Lower lobe of right lung (tissue), 2 donors: ENCODE measurements at regions not wholly inside any gene's neighbourhood (a gene's known extent, or its start where the extent isn't known, plus 50 kb on each side); places are given as distances from the start of the nearest gene placed in this dataset.

Experiments used
- ATAC-seq, 2 donors: fragments of 200-7000 bp; cut with Tn5 transposase; one replicate each; pipeline ENCODE4 v1.9.1; 2020 to 2022; ENCODE audit warnings: mild to moderate bottlenecking in 2 of 2, moderate library complexity in 2 of 2
- DNase-seq: peaks from one replicate; pipeline ENCODE4 v3.0.0-alpha.2; 2020
- H3K27ac ChIP-seq: fragments of 200-600 bp; one replicate; pipeline ENCODE4 v1.8.0; 2022
- H3K27me3 ChIP-seq: fragments of 200-600 bp; one replicate; pipeline ENCODE4 v1.8.0; 2022; ENCODE audit warnings: low read depth
- H3K36me3 ChIP-seq: fragments of 200-600 bp; one replicate; pipeline ENCODE4 v1.8.0; 2022; ENCODE audit warnings: mild to moderate bottlenecking
- H3K4me1 ChIP-seq: fragments of 200-600 bp; one replicate; pipeline ENCODE4 v1.8.0; 2022
- H3K4me3 ChIP-seq: fragments of 200-600 bp; one replicate; pipeline ENCODE4 v1.8.0; 2022; ENCODE audit warnings: mild to moderate bottlenecking
- H3K9me3 ChIP-seq: fragments of 200-600 bp; one replicate; pipeline ENCODE4 v1.8.0; 2022
- intact Hi-C: fragments of 100-400 bp; cut with DNase I; formaldehyde crosslinking; loops from one replicate; pipeline ENCODE4 v1.11.0; 2022
- TF ChIP-seq, protein P1 (sequence below): fragments of 200-600 bp; IDR thresholded peaks from one replicate; pipeline ENCODE4 v1.8.0; 2022; ENCODE audit warnings: antibody characterized with exemption, mild to moderate bottlenecking
- donor health status: DM: no; HTN: yes; CAD: no; lungs with severe emphysema.

DNA sequence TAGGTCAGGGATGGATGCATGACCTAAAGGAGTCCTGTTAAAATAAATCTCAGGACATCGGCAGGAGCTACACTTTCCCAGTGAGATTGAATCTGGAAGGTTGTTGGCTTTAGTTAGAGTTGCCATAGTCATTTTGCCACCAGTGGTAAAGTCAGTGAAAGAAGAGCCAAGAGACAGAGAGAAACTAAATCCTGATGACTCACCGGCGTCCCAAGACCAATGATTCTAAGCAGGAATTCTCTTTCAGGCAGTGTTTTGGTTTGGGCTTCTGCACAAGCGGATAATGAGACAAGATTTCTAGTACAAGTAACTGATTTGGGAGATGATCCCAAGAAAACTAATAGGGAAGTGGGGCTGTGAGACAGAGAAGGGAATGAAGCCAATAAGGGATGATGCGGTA is 88.8 kb upstream of the ETS2 start:
- ATAC-seq (no peak), DNase-seq (no peak)
- intact Hi-C loops = no loop called here
- TF ChIP-seq, protein P1, sequence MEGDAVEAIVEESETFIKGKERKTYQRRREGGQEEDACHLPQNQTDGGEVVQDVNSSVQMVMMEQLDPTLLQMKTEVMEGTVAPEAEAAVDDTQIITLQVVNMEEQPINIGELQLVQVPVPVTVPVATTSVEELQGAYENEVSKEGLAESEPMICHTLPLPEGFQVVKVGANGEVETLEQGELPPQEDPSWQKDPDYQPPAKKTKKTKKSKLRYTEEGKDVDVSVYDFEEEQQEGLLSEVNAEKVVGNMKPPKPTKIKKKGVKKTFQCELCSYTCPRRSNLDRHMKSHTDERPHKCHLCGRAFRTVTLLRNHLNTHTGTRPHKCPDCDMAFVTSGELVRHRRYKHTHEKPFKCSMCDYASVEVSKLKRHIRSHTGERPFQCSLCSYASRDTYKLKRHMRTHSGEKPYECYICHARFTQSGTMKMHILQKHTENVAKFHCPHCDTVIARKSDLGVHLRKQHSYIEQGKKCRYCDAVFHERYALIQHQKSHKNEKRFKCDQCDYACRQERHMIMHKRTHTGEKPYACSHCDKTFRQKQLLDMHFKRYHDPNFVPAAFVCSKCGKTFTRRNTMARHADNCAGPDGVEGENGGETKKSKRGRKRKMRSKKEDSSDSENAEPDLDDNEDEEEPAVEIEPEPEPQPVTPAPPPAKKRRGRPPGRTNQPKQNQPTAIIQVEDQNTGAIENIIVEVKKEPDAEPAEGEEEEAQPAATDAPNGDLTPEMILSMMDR = no peak
- Histone ChIP-seq H3K27me3 (no peaks in the 10 kb centered on the region), H3K36me3 (no peaks in the 10 kb centered on the region), H3K27ac (no peak overlapping the region), H3K4me3 (no peak overlapping the region), H3K4me1 (no peaks in the 10 kb centered on the region), H3K9me3 (no peaks in the 10 kb centered on the region)

DNA sequence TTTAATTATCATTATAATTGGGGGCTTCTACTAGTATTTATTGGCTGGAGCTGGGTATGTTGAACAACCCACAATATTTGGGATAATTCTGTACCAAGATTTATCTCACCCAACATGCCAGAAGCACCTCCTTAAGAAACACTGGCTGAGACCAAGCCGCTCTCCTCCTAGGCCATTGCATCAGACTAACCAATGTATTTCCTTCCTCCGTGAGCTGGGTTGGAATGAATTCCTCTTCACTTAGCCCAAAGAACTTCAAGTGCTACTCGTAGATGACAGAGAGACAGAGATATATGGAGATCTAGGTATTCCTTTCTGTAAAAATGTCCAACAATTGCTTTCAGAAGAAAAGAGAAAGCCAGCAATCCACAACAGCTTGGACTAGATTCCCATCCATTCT is 87.2 kb upstream of the ETS2 start:
- no peak overlapping the region for H3K27ac ChIP-seq
- DNase-seq = no peak
- intact Hi-C loops = no loop called here
- H3K4me3 ChIP-seq = no peak overlapping the region
- no peaks in the 10 kb centered on the region for H3K4me1 ChIP-seq
- no peaks in the 10 kb centered on the region for H3K9me3 ChIP-seq
- H3K27me3 ChIP-seq = no peaks in the 10 kb centered on the region
- TF ChIP-seq, protein P1 = no peak
- H3K36me3 ChIP-seq = no peaks in the 10 kb centered on the region
- no peak for ATAC-seq

DNA sequence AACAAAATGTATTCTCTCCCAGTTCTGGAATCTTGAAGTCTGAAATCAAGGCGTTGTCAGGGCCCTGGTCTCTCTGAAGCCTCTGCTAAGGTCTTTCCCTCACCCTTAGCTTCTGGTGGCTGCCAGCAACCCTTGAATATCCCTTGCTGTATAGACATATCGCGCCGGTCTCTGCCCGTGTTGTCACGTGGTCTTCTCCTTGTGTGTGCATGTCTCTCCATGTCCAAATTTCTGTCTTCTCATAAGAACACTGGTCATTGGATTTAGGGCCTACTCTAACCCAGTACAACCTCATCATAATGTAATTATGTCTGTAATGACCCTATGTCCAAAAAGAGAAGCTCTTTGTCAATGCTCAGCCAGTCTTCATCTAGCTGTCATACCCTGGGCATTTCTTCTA is 85.7 kb upstream of the ETS2 start:
- H3K4me3 ChIP-seq = no peak overlapping the region
- H3K27ac ChIP-seq = no peak overlapping the region
- H3K9me3 ChIP-seq = peaks cover 4% of the 10 kb centered on the region
- H3K4me1 ChIP-seq = no peaks in the 10 kb centered on the region
- intact Hi-C loops = no loop called here
- no peaks in the 10 kb centered on the region for H3K27me3 ChIP-seq
- DNase-seq = no peak
- ATAC-seq = no peak
- H3K36me3 ChIP-seq = no peaks in the 10 kb centered on the region
- TF ChIP-seq, protein P1 = no peak

DNA sequence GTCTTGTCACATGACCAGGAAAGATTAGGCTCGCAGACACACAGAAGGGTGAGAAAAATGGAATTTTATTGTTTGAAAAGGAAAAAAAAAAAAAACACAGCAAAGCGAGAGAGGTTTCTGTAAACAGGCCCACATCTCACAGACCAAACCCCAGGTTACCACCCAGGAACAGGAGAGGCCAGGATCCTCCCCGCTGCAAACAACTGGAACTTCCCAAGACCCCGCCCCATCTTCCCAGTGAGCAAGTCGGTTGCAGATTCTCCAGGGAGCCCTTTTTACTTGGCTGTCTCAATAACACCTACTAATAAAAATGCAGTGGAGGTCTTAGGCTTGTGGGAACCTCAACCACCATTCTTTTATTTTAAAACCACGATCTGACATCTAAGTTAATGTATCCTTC is 84.7 kb upstream of the ETS2 start:
- H3K9me3 ChIP-seq = peaks cover 14% of the 10 kb centered on the region
- ATAC-seq (no peak), DNase-seq (no peak)
- TF ChIP-seq, protein P1 = no peak
- no peaks in the 10 kb centered on the region for H3K36me3 ChIP-seq
- H3K4me1 ChIP-seq = no peaks in the 10 kb centered on the region
- H3K27me3 ChIP-seq = no peaks in the 10 kb centered on the region
- no peak overlapping the region for H3K27ac ChIP-seq
- intact Hi-C loops = no loop called here
- no peak overlapping the region for H3K4me3 ChIP-seq

DNA sequence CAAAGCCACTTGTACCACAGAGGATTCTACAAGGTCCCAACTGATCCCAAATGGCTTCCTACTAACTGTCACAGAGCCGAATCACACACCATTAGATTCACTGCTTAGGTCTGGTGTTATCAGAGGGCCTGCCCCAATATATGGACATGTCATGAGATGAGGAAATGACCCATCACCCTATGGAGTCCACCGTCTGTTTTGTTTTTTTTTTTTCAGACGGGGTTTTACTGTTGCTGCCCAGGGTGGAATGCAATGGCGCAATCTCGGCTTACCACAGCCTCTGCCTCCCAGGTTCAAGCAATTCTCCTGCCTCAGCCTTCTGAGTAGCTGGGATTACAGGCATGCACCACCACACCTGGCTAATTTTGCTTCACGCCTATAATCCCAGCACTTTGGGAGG is 83.8 kb upstream of the ETS2 start:
- Histone ChIP-seq H3K4me1 (no peaks in the 10 kb centered on the region), H3K9me3 (peaks cover 16% of the 10 kb centered on the region), H3K27ac (no peak overlapping the region), H3K4me3 (no peak overlapping the region), H3K27me3 (no peaks in the 10 kb centered on the region), H3K36me3 (no peaks in the 10 kb centered on the region)
- DNase-seq (no peak), ATAC-seq (no peak)
- intact Hi-C loops = no loop called here
- TF ChIP-seq, protein P1 = no peak
